ENCODE measurements at regions not wholly inside any gene's neighbourhood (a gene's known extent, or its start where the extent isn't known, plus 50 kb on each side); places are given as distances from the start of the nearest gene placed in this dataset.

- no peak overlapping the region for H3K4me3 Mint-ChIP-seq
- no peaks in the 10 kb centered on the region for H3K36me3 Mint-ChIP-seq (ENCODE audit: low read depth)
- peaks cover 2% of the 10 kb centered on the region for H3K27me3 Mint-ChIP-seq
- H3K27ac Mint-ChIP-seq: no peak overlapping the region
- POLR2A ChIA-PET: no interaction called here
- CTCF ChIA-PET: no interaction called here
- no peak for ATAC-seq
- TF ChIP-seq, protein P1, sequence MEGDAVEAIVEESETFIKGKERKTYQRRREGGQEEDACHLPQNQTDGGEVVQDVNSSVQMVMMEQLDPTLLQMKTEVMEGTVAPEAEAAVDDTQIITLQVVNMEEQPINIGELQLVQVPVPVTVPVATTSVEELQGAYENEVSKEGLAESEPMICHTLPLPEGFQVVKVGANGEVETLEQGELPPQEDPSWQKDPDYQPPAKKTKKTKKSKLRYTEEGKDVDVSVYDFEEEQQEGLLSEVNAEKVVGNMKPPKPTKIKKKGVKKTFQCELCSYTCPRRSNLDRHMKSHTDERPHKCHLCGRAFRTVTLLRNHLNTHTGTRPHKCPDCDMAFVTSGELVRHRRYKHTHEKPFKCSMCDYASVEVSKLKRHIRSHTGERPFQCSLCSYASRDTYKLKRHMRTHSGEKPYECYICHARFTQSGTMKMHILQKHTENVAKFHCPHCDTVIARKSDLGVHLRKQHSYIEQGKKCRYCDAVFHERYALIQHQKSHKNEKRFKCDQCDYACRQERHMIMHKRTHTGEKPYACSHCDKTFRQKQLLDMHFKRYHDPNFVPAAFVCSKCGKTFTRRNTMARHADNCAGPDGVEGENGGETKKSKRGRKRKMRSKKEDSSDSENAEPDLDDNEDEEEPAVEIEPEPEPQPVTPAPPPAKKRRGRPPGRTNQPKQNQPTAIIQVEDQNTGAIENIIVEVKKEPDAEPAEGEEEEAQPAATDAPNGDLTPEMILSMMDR (IDR thresholded peaks at IDR 0.05): no peak
- no peak for DNase-seq
- no peaks in the 10 kb centered on the region for H3K9me3 Mint-ChIP-seq
- intact Hi-C loops (cut with micrococcal nuclease): no loop called here
- H3K4me1 Mint-ChIP-seq (ENCODE audit: low read depth): no peaks in the 10 kb centered on the region
Measured at GRCh38 chr13:76552041-76552772, 334.0 kb downstream of the KCTD12 start.

GRCh38 chr13:76542176-76542575, 344.0 kb downstream of the KCTD12 start:
- ATAC-seq (no peak), DNase-seq (no peak)
- TF ChIP-seq, protein P1 (IDR thresholded peaks at IDR 0.05): no peak
- ChIA-PET POLR2A (no interaction called here), CTCF (no interaction called here)
- no peaks in the 10 kb centered on the region for H3K9me3 Mint-ChIP-seq
- H3K4me3 Mint-ChIP-seq: no peak overlapping the region
- H3K36me3 Mint-ChIP-seq (ENCODE audit: low read depth): no peaks in the 10 kb centered on the region
- H3K4me1 Mint-ChIP-seq (ENCODE audit: low read depth): no peaks in the 10 kb centered on the region
- intact Hi-C loops (cut with micrococcal nuclease): no loop called here
- H3K27ac Mint-ChIP-seq: no peak overlapping the region
- H3K27me3 Mint-ChIP-seq: no peaks in the 10 kb centered on the region

- POLR2A ChIA-PET: no interaction called here
Measured at GRCh38 chr13:76538004-76538403, 348.2 kb downstream of the KCTD12 start.

DNA sequence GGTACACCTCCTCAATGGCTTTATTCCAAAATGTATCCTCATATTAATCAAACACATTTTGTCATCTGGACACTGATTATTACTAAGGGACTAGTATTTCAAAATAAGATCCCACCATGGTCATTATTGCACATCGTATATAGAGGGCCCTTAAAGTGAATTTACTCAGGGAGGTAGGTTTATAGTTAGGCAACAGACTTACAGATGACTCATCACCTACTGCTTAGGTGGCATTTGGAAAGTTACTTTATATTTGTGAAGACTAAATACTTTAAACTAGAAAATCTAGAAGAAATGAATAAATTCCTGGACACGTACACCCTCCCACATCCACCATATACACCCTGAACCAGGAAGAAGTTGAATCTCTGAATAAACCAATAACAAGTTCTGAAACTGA, 353.0 kb downstream of the KCTD12 start:
- Mint-ChIP-seq H3K4me1 (ENCODE audit: low read depth) (no peaks in the 10 kb centered on the region), H3K27me3 (no peaks in the 10 kb centered on the region), H3K9me3 (no peaks in the 10 kb centered on the region), H3K4me3 (no peak overlapping the region), H3K27ac (no peak overlapping the region), H3K36me3 (ENCODE audit: low read depth) (no peaks in the 10 kb centered on the region)
- ChIA-PET POLR2A (no interaction called here), CTCF (no interaction called here)
- ATAC-seq (no peak), DNase-seq (no peak)
- intact Hi-C loops (cut with micrococcal nuclease): no loop called here
- TF ChIP-seq, protein P1 (IDR thresholded peaks at IDR 0.05): no peak

More at GRCh38 chr13:76538004-76538403, 348.2 kb downstream of the KCTD12 start:
- TF ChIP-seq, protein P1 (IDR thresholded peaks at IDR 0.05): no peak
- Mint-ChIP-seq H3K27ac (no peak overlapping the region), H3K9me3 (no peaks in the 10 kb centered on the region), H3K4me3 (no peak overlapping the region), H3K27me3 (no peaks in the 10 kb centered on the region), H3K36me3 (ENCODE audit: low read depth) (no peaks in the 10 kb centered on the region), H3K4me1 (ENCODE audit: low read depth) (no peaks in the 10 kb centered on the region)
- CTCF ChIA-PET: no interaction called here
- ATAC-seq (no peak), DNase-seq (no peak)
- intact Hi-C loops (cut with micrococcal nuclease): no loop called here

DNA sequence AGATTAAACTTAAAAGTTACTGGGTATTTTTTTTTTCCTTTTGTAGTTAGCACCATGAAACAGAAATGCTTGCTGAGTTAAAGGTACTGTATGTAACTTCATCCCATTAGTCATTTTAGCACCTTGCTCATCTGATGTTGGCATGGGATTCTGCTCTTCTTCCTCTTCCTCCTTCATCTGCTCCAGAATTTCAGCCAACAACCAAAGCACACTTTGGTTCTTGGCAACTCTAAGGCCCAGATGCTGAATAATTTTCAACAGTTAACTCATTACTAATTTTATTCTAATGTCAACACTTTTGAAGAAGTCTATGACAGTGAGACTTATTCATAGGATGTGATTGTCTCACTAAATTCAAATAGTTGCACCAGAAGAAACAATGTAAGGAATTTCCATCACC, 359.2 kb downstream of the KCTD12 start:
- ChIA-PET POLR2A (no interaction called here), CTCF (no interaction called here)
- peaks cover 1% of the 10 kb centered on the region for H3K27me3 Mint-ChIP-seq
- no peaks in the 10 kb centered on the region for H3K9me3 Mint-ChIP-seq
- intact Hi-C loops (cut with micrococcal nuclease): no loop called here
- ATAC-seq (no peak), DNase-seq (no peak)
- no peaks in the 10 kb centered on the region for H3K36me3 Mint-ChIP-seq (ENCODE audit: low read depth)
- no peak overlapping the region for H3K4me3 Mint-ChIP-seq
- TF ChIP-seq, protein P1 (IDR thresholded peaks at IDR 0.05): no peak
- H3K4me1 Mint-ChIP-seq (ENCODE audit: low read depth): no peaks in the 10 kb centered on the region
- no peak overlapping the region for H3K27ac Mint-ChIP-seq
